ENCODE measurements at regions not wholly inside any gene's neighbourhood (a gene's known extent, or its start where the extent isn't known, plus 50 kb on each side); places are given as distances from the start of the nearest gene placed in this dataset.

- TF ChIP-seq POLR2AphosphoS5 (IDR thresholded peaks at IDR 0.05; ENCODE audit: low read depth, low read length) = no peak
- peak in 1 of 2 experiments; percentile 43; a peak in 1 of 4 replicates for TF ChIP-seq REST (IDR thresholded peaks at IDR 0.05; ENCODE audit: insufficient read depth in 1 of 2, low read depth in 2 of 2, low read length in 2 of 2)
- no peak for TF ChIP-seq SIN3A (IDR thresholded peaks at IDR 0.05; ENCODE audit: borderline replicate concordance, insufficient read depth, low read length)
Measured at GRCh38 chr3:181317508-181317907, 328.0 kb upstream of the DNAJC19 start.

- TF ChIP-seq REST (IDR thresholded peaks at IDR 0.05; ENCODE audit: insufficient read depth in 1 of 2, low read depth in 2 of 2, low read length in 2 of 2) = peak; percentile 86 to 92
- TF ChIP-seq TAF1 (IDR thresholded peaks at IDR 0.05; ENCODE audit: borderline replicate concordance, insufficient read depth, low read length) = no peak
Measured at GRCh38 chr3:181316482-181316881, 326.9 kb upstream of the DNAJC19 start.

- TF ChIP-seq SIN3A (IDR thresholded peaks at IDR 0.05; ENCODE audit: borderline replicate concordance, insufficient read depth, low read length) (no peak), FOXP2 (optimal IDR thresholded peaks at IDR 0.05; ENCODE audit: borderline replicate concordance, extremely low read depth, extremely low read length, insufficient read depth) (no peak), TAF1 (IDR thresholded peaks at IDR 0.05; ENCODE audit: borderline replicate concordance, insufficient read depth, low read length) (no peak), POLR2AphosphoS5 (IDR thresholded peaks at IDR 0.05; ENCODE audit: low read depth, low read length) (no peak), REST (IDR thresholded peaks at IDR 0.05; ENCODE audit: insufficient read depth in 1 of 2, low read depth in 2 of 2, low read length in 2 of 2) (no peak)
Measured at GRCh38 chr3:181313335-181313734, 323.8 kb upstream of the DNAJC19 start.

GRCh38 chr3:181311186-181311585 lies 321.6 kb upstream of the DNAJC19 start:
- TF ChIP-seq FOXP2 (optimal IDR thresholded peaks at IDR 0.05; ENCODE audit: borderline replicate concordance, extremely low read depth, extremely low read length, insufficient read depth) (no peak), REST (IDR thresholded peaks at IDR 0.05; ENCODE audit: insufficient read depth in 1 of 2, low read depth in 2 of 2, low read length in 2 of 2) (no peak), POLR2AphosphoS5 (IDR thresholded peaks at IDR 0.05; ENCODE audit: low read depth, low read length) (no peak), TAF1 (IDR thresholded peaks at IDR 0.05; ENCODE audit: borderline replicate concordance, insufficient read depth, low read length) (no peak), SIN3A (IDR thresholded peaks at IDR 0.05; ENCODE audit: borderline replicate concordance, insufficient read depth, low read length) (no peak)

GRCh38 chr3:181302960-181303359 lies 313.4 kb upstream of the DNAJC19 start:
- TF ChIP-seq TAF1 (IDR thresholded peaks at IDR 0.05; ENCODE audit: borderline replicate concordance, insufficient read depth, low read length) (no peak), REST (IDR thresholded peaks at IDR 0.05; ENCODE audit: insufficient read depth in 1 of 2, low read depth in 2 of 2, low read length in 2 of 2) (no peak), SIN3A (IDR thresholded peaks at IDR 0.05; ENCODE audit: borderline replicate concordance, insufficient read depth, low read length) (no peak), FOXP2 (optimal IDR thresholded peaks at IDR 0.05; ENCODE audit: borderline replicate concordance, extremely low read depth, extremely low read length, insufficient read depth) (no peak), POLR2AphosphoS5 (IDR thresholded peaks at IDR 0.05; ENCODE audit: low read depth, low read length) (no peak)

Measured in PFSK-1 (cell line).